IMR-90 (cell line): ENCODE measurements at regions not wholly inside any gene's neighbourhood (a gene's known extent, or its start where the extent isn't known, plus 50 kb on each side); places are given as distances from the start of the nearest gene placed in this dataset.

ENCODE experiments used
- ATAC-seq: fragments of 200-7000 bp; cut with Tn5 transposase; 2 replicates; pipeline ENCODE4 v1.9.1; 2020; ENCODE audit warnings: low read depth, mild to moderate bottlenecking, moderate library complexity
- BruUV-seq: library from RNA; stranded (reverse); fragments of 400-500 nt; replicated peaks from 2 replicates; lab custom pipeline; 2021; lab: Mats Ljungman, UMichigan
- CTCF ChIA-PET: fragments of 300-600 bp; formaldehyde crosslinking; extraction: SDS; loops from one replicate; lab custom pipeline; 2021; ENCODE audit warnings: antibody characterized with exemption; lab: Yijun Ruan, JAX
- POLR2A ChIA-PET: fragments of 300-600 bp; sonication (Branson Sonifier 250); formaldehyde crosslinking; loops from one replicate; lab custom pipeline; 2022; ENCODE audit warnings: antibody characterized with exemption; ENCODE audit not compliant: unreplicated experiment; lab: Charles Lee
- DNase-seq: peaks from one replicate; pipeline ENCODE4 v3.0.0; 2013
- H2AFZ ChIP-seq: replicated peaks from 2 replicates; pipeline ENCODE3; 2013; ENCODE audit warnings: low read length, mild to moderate bottlenecking; ENCODE audit not compliant: poor library complexity
- H2AK5ac ChIP-seq: 2 replicates; pipeline ENCODE4 v1.6.1; 2013; ENCODE audit warnings: low read depth, low read length, inconsistent platforms
- H2AK9ac ChIP-seq: replicated peaks from 2 replicates; pipeline ENCODE3; 2013; ENCODE audit warnings: mild to moderate bottlenecking, low read depth, low read length, moderate library complexity; ENCODE audit not compliant: poor library complexity
- H2BK120ac ChIP-seq: 2 replicates; pipeline ENCODE4 v1.6.1; 2013; ENCODE audit warnings: low read depth, low read length, inconsistent platforms
- H2BK15ac ChIP-seq: 3 replicates; pipeline ENCODE4 v1.6.1; 2013; ENCODE audit warnings: low read depth, low read length, inconsistent platforms
- H2BK20ac ChIP-seq: 2 replicates; pipeline ENCODE4 v1.6.1; 2013; ENCODE audit warnings: low read depth, mild to moderate bottlenecking, inconsistent platforms, low read length, moderate library complexity
- H2BK5ac ChIP-seq: 2 replicates; pipeline ENCODE4 v1.6.1; 2013; ENCODE audit warnings: mild to moderate bottlenecking, low read depth, low read length, inconsistent platforms; ENCODE audit not compliant: poor library complexity, severe bottlenecking
- H3K14ac ChIP-seq: replicated peaks from 2 replicates; pipeline ENCODE4 v1.6.1; 2013; ENCODE audit warnings: low read depth, low read length, inconsistent platforms
- H3K18ac ChIP-seq: 2 replicates; pipeline ENCODE4 v1.6.1; 2013; ENCODE audit warnings: low read depth, low read length, control low read depth
- H3K23ac ChIP-seq: 2 replicates; pipeline ENCODE4 v1.6.1; 2013; ENCODE audit warnings: low read depth, low read length, inconsistent platforms
- H3K27ac ChIP-seq: 2 replicates; pipeline ENCODE4 v1.5.1; 2013; ENCODE audit warnings: mild to moderate bottlenecking, control low read depth, low read length; ENCODE audit not compliant: insufficient read depth
- H3K27me3 ChIP-seq: 2 replicates; pipeline ENCODE4 v1.6.1; 2013; ENCODE audit warnings: low read length; ENCODE audit not compliant: control insufficient read depth, insufficient read depth
- H3K36me3 ChIP-seq: 2 replicates; pipeline ENCODE4 v1.6.1; 2013; ENCODE audit warnings: low read length, mixed read lengths; ENCODE audit not compliant: control insufficient read depth, insufficient read depth
- H3K4ac ChIP-seq: 2 replicates; pipeline ENCODE4 v1.6.1; 2013; ENCODE audit warnings: low read depth, low read length, inconsistent platforms
- H3K4me1 ChIP-seq: 2 replicates; pipeline ENCODE4 v1.6.1; 2013; ENCODE audit warnings: low read length, mixed read lengths; ENCODE audit not compliant: control insufficient read depth, insufficient read depth
- H3K4me2 ChIP-seq: 2 replicates; pipeline ENCODE4 v1.6.1; 2013; ENCODE audit warnings: low read depth, mild to moderate bottlenecking, control low read depth, low read length, moderate library complexity
- H3K4me3 ChIP-seq: 2 replicates; pipeline ENCODE4 v1.5.1; 2013; ENCODE audit warnings: low read depth, mild to moderate bottlenecking, control low read depth, low read length, moderate library complexity; ENCODE audit not compliant: insufficient read depth
- H3K56ac ChIP-seq: 2 replicates; pipeline ENCODE4 v1.6.1; 2013; ENCODE audit warnings: low read length, inconsistent platforms; ENCODE audit not compliant: insufficient read depth; ENCODE audit errors: extremely low read depth
- H3K79me1 ChIP-seq, 2 experiments: 2 replicates each; pipeline ENCODE4 v1.6.1; 2013; ENCODE audit warnings: low read length in 2 of 2, inconsistent platforms in 1 of 2, low read depth in 1 of 2
- H3K9ac ChIP-seq: 2 replicates; pipeline ENCODE4 v1.6.1; 2013; ENCODE audit warnings: low read depth, low read length, control low read depth
- H3K9me1 ChIP-seq: 2 replicates; pipeline ENCODE4 v1.6.1; 2013; ENCODE audit warnings: low read length, inconsistent platforms; ENCODE audit not compliant: insufficient read depth
- H3K9me3 ChIP-seq: 2 replicates; pipeline ENCODE4 v1.6.1; 2013; ENCODE audit warnings: low read length; ENCODE audit not compliant: control insufficient read depth, insufficient read depth
- H4K20me1 ChIP-seq: 2 replicates; pipeline ENCODE4 v1.6.1; 2013; ENCODE audit warnings: low read length, inconsistent platforms; ENCODE audit not compliant: insufficient read depth
- H4K5ac ChIP-seq: 2 replicates; pipeline ENCODE4 v1.6.1; 2013; ENCODE audit warnings: mild to moderate bottlenecking, low read depth, low read length, control low read depth
- H4K8ac ChIP-seq, 2 experiments: 2 replicates each; pipeline ENCODE4 v1.6.1; 2013; ENCODE audit warnings: low read depth in 2 of 2, low read length in 2 of 2, control low read depth in 1 of 2, inconsistent platforms in 1 of 2
- H4K91ac ChIP-seq: 2 replicates; pipeline ENCODE4 v1.6.1; 2013; ENCODE audit warnings: low read depth, low read length, inconsistent platforms; ENCODE audit not compliant: insufficient read depth
- BHLHE40 ChIP-seq: fragments of 150-350 bp; IDR thresholded peaks from 2 replicates; pipeline ENCODE4 v1.6.1; 2016; ENCODE audit warnings: mild to moderate bottlenecking, low read depth, low read length
- CEBPB ChIP-seq: IDR thresholded peaks from 2 replicates; pipeline ENCODE4 v1.6.1; 2012; ENCODE audit warnings: low read depth, low read length, improper control_type of control experiment
- CHD1 ChIP-seq: IDR thresholded peaks from 2 replicates; pipeline ENCODE4 v1.6.1; 2012; ENCODE audit warnings: low read depth, low read length, improper control_type of control experiment
- CTCF ChIP-seq: conservative IDR thresholded peaks from 2 replicates; pipeline ENCODE4 v1.5.1; 2012; ENCODE audit warnings: mild to moderate bottlenecking, low read depth, low read length, improper control_type of control experiment
- ELK1 ChIP-seq: fragments of 150-350 bp; IDR thresholded peaks from 2 replicates; pipeline ENCODE4 v1.6.1; 2016; ENCODE audit warnings: low read depth, mild to moderate bottlenecking, low read length, moderate library complexity, borderline replicate concordance
- FOS ChIP-seq: fragments of 150-350 bp; IDR thresholded peaks from 2 replicates; pipeline ENCODE4 v1.6.1; 2016; ENCODE audit warnings: low read depth, low read length
- MAFK ChIP-seq: IDR thresholded peaks from 2 replicates; pipeline ENCODE4 v1.6.1; 2012; ENCODE audit warnings: low read depth, low read length, improper control_type of control experiment
- MAZ ChIP-seq: IDR thresholded peaks from 2 replicates; pipeline ENCODE4 v1.6.1; 2012; ENCODE audit warnings: low read depth, mild to moderate bottlenecking, low read length, improper control_type of control experiment, moderate library complexity, borderline replicate concordance
- MXI1 ChIP-seq: IDR thresholded peaks from 2 replicates; pipeline ENCODE4 v1.6.1; 2012; ENCODE audit warnings: low read depth, mild to moderate bottlenecking, low read length, moderate library complexity, borderline replicate concordance
- NFE2L2 ChIP-seq: fragments of 150-350 bp; IDR thresholded peaks from 2 replicates; pipeline ENCODE4 v1.6.1; 2016; ENCODE audit warnings: low read depth, mild to moderate bottlenecking, low read length
- POLR2A ChIP-seq: IDR thresholded peaks from 2 replicates; pipeline ENCODE4 v1.6.1; 2012; ENCODE audit warnings: mild to moderate bottlenecking, low read depth, low read length
- RAD21 ChIP-seq: IDR thresholded peaks from 2 replicates; pipeline ENCODE4 v1.6.1; 2012; ENCODE audit warnings: low read length, improper control_type of control experiment
- RCOR1 ChIP-seq: IDR thresholded peaks from 2 replicates; pipeline ENCODE4 v1.6.1; 2012; ENCODE audit warnings: mild to moderate bottlenecking, low read length, improper control_type of control experiment; ENCODE audit not compliant: insufficient replicate concordance
- RFX5 ChIP-seq: IDR thresholded peaks from 2 replicates; pipeline ENCODE4 v1.8.0; 2012; ENCODE audit warnings: low read depth, mild to moderate bottlenecking, low read length, moderate library complexity
- SMC3 ChIP-seq: fragments of 150-350 bp; IDR thresholded peaks from 2 replicates; pipeline ENCODE4 v1.6.1; 2016; ENCODE audit warnings: low read depth, mild to moderate bottlenecking, antibody characterized with exemption, low read length, moderate library complexity
- USF2 ChIP-seq: fragments of 150-350 bp; IDR thresholded peaks from 2 replicates; pipeline ENCODE4 v1.6.1; 2017; ENCODE audit warnings: mild to moderate bottlenecking, antibody characterized with exemption, low read length, low read depth
- WGBS, 2 experiments: methylation state at CpG; one replicate each; pipeline versions ENCODE4 v1.1.5 to v1.1.7; 2013; ENCODE audit warnings: missing lambda C conversion rate in 2 of 2; ENCODE audit not compliant: insufficient read length in 1 of 2; ENCODE audit errors: extremely low coverage in 2 of 2; 5-methylcytosine and 5-hydroxymethylcytosine counted together
- dilution Hi-C: fragments of 300-500 bp; cut with HindIII; formaldehyde crosslinking; loops from one replicate; pipeline ENCODE4 v1.14.3; 2018; ENCODE audit warnings: low sequenced_read_pairs; ENCODE audit not compliant: unreplicated experiment
- in situ Hi-C: fragments of 300-500 bp; cut with MboI; formaldehyde crosslinking; loops from 3 replicates; pipeline ENCODE4 v1.14.3; 2019; ENCODE audit warnings: low sequenced_read_pairs, inconsistent platforms, mixed read lengths
- intact Hi-C: fragments of 100-400 bp; cut with micrococcal nuclease; formaldehyde crosslinking; loops from 2 replicates; pipeline ENCODE4 v1.10.0; 2022

GRCh38 chr4:33160126-33160525 lies 2440.0 kb downstream of the PCDH7 start:
- no peak overlapping the region for H2BK5ac ChIP-seq
- intact Hi-C loops, result no loop called here
- no peak overlapping the region for H4K5ac ChIP-seq
- no peak overlapping the region for H2AK9ac ChIP-seq
- H4K20me1 ChIP-seq, result no peaks in the 10 kb centered on the region
- no peak overlapping the region for H3K4me2 ChIP-seq
- H3K27ac ChIP-seq, result no peak overlapping the region
- H3K23ac ChIP-seq, result no peak overlapping the region
- H3K36me3 ChIP-seq, result no peaks in the 10 kb centered on the region
- no peaks in the 10 kb centered on the region for H3K4me1 ChIP-seq
- BruUV-seq, result no TSS peak
- no peaks in the 10 kb centered on the region for H3K9me3 ChIP-seq
- CTCF ChIA-PET, result interaction anchor here (0.6 kb wide), 1 partner anchor 26 kb away, joined by 3 read pairs; no protein-coding TSS in a partner anchor
- no peak overlapping the region for H2BK120ac ChIP-seq
- TF ChIP-seq ELK1 (no peak), POLR2A (no peak), NFE2L2 (no peak), MXI1 (no peak), USF2 (no peak), MAZ (no peak), SMC3 (0 out of 2 replicates have a peak, but pooled peaks have one; percentile 6), RCOR1 (no peak), MAFK (no peak), CTCF (peak; percentile 38), CHD1 (no peak), RFX5 (no peak), CEBPB (peak; percentile 45; the same call in 1 of the 2 replicates), FOS (no peak), RAD21 (peak; percentile 46), BHLHE40 (no peak)
- H3K79me1 ChIP-seq, result no peaks in the 10 kb centered on the region
- no peaks in the 10 kb centered on the region for H3K9me1 ChIP-seq
- H3K27me3 ChIP-seq, result no peaks in the 10 kb centered on the region
- no peak overlapping the region for H4K8ac ChIP-seq
- H3K4ac ChIP-seq, result no peak overlapping the region
- H3K18ac ChIP-seq, result no peak overlapping the region
- no peak overlapping the region for H2AK5ac ChIP-seq
- POLR2A ChIA-PET, result no interaction called here
- dilution Hi-C loops, result no loop called here
- no peak overlapping the region for H3K14ac ChIP-seq
- H2AFZ ChIP-seq, result no peak overlapping the region
- no peak overlapping the region for H2BK20ac ChIP-seq
- H4K91ac ChIP-seq, result no peak overlapping the region
- no peak overlapping the region for H3K4me3 ChIP-seq
- DNase-seq (peak; percentile 1), ATAC-seq (no peak)
- H3K9ac ChIP-seq, result no peak overlapping the region
- H2BK15ac ChIP-seq, result no peak overlapping the region
- H3K56ac ChIP-seq, result no peak overlapping the region
- WGBS, 2 experiments, result no CpG with 5 or more reads among the region's 2 CpGs
- in situ Hi-C loops, result no loop called here
